SK-N-SH (cell line): ENCODE measurements at regions not wholly inside any gene's neighbourhood (a gene's known extent, or its start where the extent isn't known, plus 50 kb on each side); places are given as distances from the start of the nearest gene placed in this dataset.

Experiments
- CTCF ChIA-PET: fragments of 300-600, 350-600 bp; formaldehyde crosslinking; extraction: SDS; loops from one replicate; lab custom pipeline; 2021; lab: Yijun Ruan, JAX
- POLR2A ChIA-PET: fragments of 350-600 bp; sonication (Branson Sonifier 250); formaldehyde crosslinking; extraction: SDS; loops from one replicate; lab custom pipeline; 2020; ENCODE audit warnings: antibody characterized with exemption, inconsistent platforms; lab: Yijun Ruan, JAX
- DNase-seq: peaks from one replicate; pipeline ENCODE4 v3.0.0; 2012
- H2AFZ ChIP-seq: fragments of 200-600 bp; sonication (generic); 2 replicates; pipeline ENCODE4 v1.8.1; 2016; ENCODE audit warnings: antibody characterized with exemption, mild to moderate bottlenecking, low read depth
- H3F3A ChIP-seq: fragments of 200-600 bp; sonication (generic); replicated peaks from 2 replicates; pipeline ENCODE3; 2016; ENCODE audit warnings: antibody characterized with exemption, mild to moderate bottlenecking; ENCODE audit not compliant: insufficient read depth
- H3K27ac ChIP-seq, 2 experiments: fragments of 200-500 bp in 1 of 2; fragments of 200-600 bp in 1 of 2; sonication (Bioruptor generic) in 1 of 2; sonication (generic), shearing (Covaris generic) in 1 of 2; 2 replicates each; pipeline versions ENCODE4 v1.5.1 to v1.6.1; 2014 to 2016; ENCODE audit warnings: low read depth in 2 of 2, inconsistent platforms in 1 of 2, low read length in 1 of 2, mild to moderate bottlenecking in 1 of 2, mixed read lengths in 1 of 2
- H3K27me3 ChIP-seq: fragments of 200-600 bp; sonication (generic), shearing (Covaris generic); 2 replicates; pipeline ENCODE4 v1.6.1; 2016; ENCODE audit warnings: mixed run types; ENCODE audit not compliant: insufficient read depth
- H3K36me3 ChIP-seq, 2 experiments: fragments of 200-500 bp in 1 of 2; fragments of 200-600 bp in 1 of 2; sonication (Bioruptor generic) in 1 of 2; sonication (generic) in 1 of 2; replicated peaks in 1 of 2; 2 replicates each; pipeline versions ENCODE3 to v1.5.1; 2014 to 2016; ENCODE audit warnings: low read length in 1 of 2, mild to moderate bottlenecking in 1 of 2; ENCODE audit not compliant: insufficient read depth in 2 of 2, control insufficient read depth in 1 of 2
- H3K4me1 ChIP-seq, 2 experiments: fragments of 200-500 bp in 1 of 2; fragments of 200-600 bp in 1 of 2; sonication (Bioruptor generic) in 1 of 2; sonication (generic), shearing (Covaris generic) in 1 of 2; 2 replicates each; pipeline versions ENCODE4 v1.5.1 to v1.6.1; 2014 to 2016; ENCODE audit warnings: low read depth in 1 of 2, low read length in 1 of 2, mixed run types in 1 of 2; ENCODE audit not compliant: insufficient read depth in 2 of 2, control insufficient read depth in 1 of 2
- H3K4me2 ChIP-seq: fragments of 200-600 bp; sonication (generic), shearing (Covaris generic); 2 replicates; pipeline ENCODE4 v1.6.1; 2017; ENCODE audit warnings: mixed run types
- H3K4me3 ChIP-seq, 2 experiments: fragments of 200-500 bp in 1 of 2; fragments of 200-600 bp in 1 of 2; sonication (Bioruptor generic) in 1 of 2; sonication (generic), shearing (Covaris generic) in 1 of 2; 2 replicates each; pipeline versions ENCODE4 v1.5.1 to v1.8.1; 2014 to 2016; ENCODE audit warnings: low read depth in 2 of 2, inconsistent platforms in 1 of 2, low read length in 1 of 2, mild to moderate bottlenecking in 1 of 2, mixed read lengths in 1 of 2, moderate library complexity in 1 of 2
- H3K79me2 ChIP-seq: fragments of 200-600 bp; sonication (generic); 2 replicates; pipeline ENCODE4 v1.8.1; 2017; ENCODE audit warnings: mild to moderate bottlenecking; ENCODE audit not compliant: insufficient read depth
- H3K9ac ChIP-seq: fragments of 200-600 bp; sonication (generic); 2 replicates; pipeline ENCODE4 v1.6.1; 2017; ENCODE audit warnings: mixed run types
- H3K9me2 ChIP-seq: fragments of 200-600 bp; sonication (generic); 2 replicates; pipeline ENCODE4 v1.6.1; 2017; ENCODE audit warnings: mixed run types
- H3K9me3 ChIP-seq: fragments of 200-600 bp; sonication (generic); 2 replicates; pipeline ENCODE4 v1.6.1; 2017; ENCODE audit warnings: mixed run types, mild to moderate bottlenecking, moderate library complexity
- H4K20me1 ChIP-seq: fragments of 200-600 bp; sonication (generic); 2 replicates; pipeline ENCODE4 v1.6.1; 2017; ENCODE audit warnings: mild to moderate bottlenecking, mixed run types; ENCODE audit not compliant: insufficient read depth
- ELF1 ChIP-seq: IDR thresholded peaks from 2 replicates; pipeline ENCODE4 v1.4.0; 2012
- EP300 ChIP-seq, 2 experiments: IDR thresholded peaks; 2 replicates each; pipeline versions ENCODE4 v1.4.0 to v1.6.1; 2012; ENCODE audit warnings: borderline replicate concordance in 1 of 2, low read depth in 1 of 2, low read length in 1 of 2
- FOSL2 ChIP-seq: IDR thresholded peaks from 2 replicates; pipeline ENCODE4 v1.4.0; 2012; ENCODE audit warnings: low read depth, mild to moderate bottlenecking, moderate library complexity, borderline replicate concordance
- FOXJ3 ChIP-seq: sonication (generic); formaldehyde crosslinking; IDR thresholded peaks from 2 replicates; pipeline ENCODE4 v1.5.1; 2020; ENCODE audit warnings: mild to moderate bottlenecking, missing genetic modification reagents
- GABPA ChIP-seq: IDR thresholded peaks from 2 replicates; pipeline ENCODE4 v1.4.0; 2012; ENCODE audit warnings: low read depth, mild to moderate bottlenecking
- GATA2 ChIP-seq: sonication (generic); formaldehyde crosslinking; IDR thresholded peaks from 2 replicates; pipeline ENCODE4 v1.5.0; 2020; ENCODE audit warnings: mild to moderate bottlenecking, missing genetic modification reagents
- MEF2A ChIP-seq: IDR thresholded peaks from 2 replicates; pipeline ENCODE4 v1.4.0; 2012; ENCODE audit warnings: low read depth, borderline replicate concordance
- NFIC ChIP-seq: IDR thresholded peaks from 2 replicates; pipeline ENCODE4 v1.4.0; 2012; ENCODE audit warnings: borderline replicate concordance
- NRF1 ChIP-seq: IDR thresholded peaks from 2 replicates; pipeline ENCODE4 v1.6.1; 2012; ENCODE audit warnings: low read depth, mild to moderate bottlenecking, low read length
- RCOR1 ChIP-seq: fragments of 150-350 bp; IDR thresholded peaks from 2 replicates; pipeline ENCODE4 v1.6.1; 2017; ENCODE audit warnings: antibody characterized with exemption, low read length
- RFX5 ChIP-seq: IDR thresholded peaks from 2 replicates; pipeline ENCODE4 v1.6.1; 2012; ENCODE audit warnings: mild to moderate bottlenecking, improper control_type of control experiment, low read length
- RXRA ChIP-seq: IDR thresholded peaks from 2 replicates; pipeline ENCODE4 v1.4.0; 2012; ENCODE audit warnings: low read depth, mild to moderate bottlenecking, borderline replicate concordance
- SMC3 ChIP-seq: IDR thresholded peaks from 2 replicates; pipeline ENCODE4 v1.6.1; 2012; ENCODE audit warnings: low read depth, low read length, improper control_type of control experiment
- TAF1 ChIP-seq: IDR thresholded peaks from 2 replicates; pipeline ENCODE4 v1.6.1; 2012; ENCODE audit warnings: low read depth, mild to moderate bottlenecking, low read length, moderate library complexity, borderline replicate concordance
- WGBS: methylation state at CpG from one replicate; pipeline ENCODE4 v1.1.6; 2017; ENCODE audit warnings: low lambda C conversion rate; 5-methylcytosine and 5-hydroxymethylcytosine counted together
- TF ChIP-seq, protein P1 (sequence below): IDR thresholded peaks from 2 replicates; pipeline ENCODE4 v1.4.0; 2012; ENCODE audit warnings: low read depth
- TF ChIP-seq, protein P2 (sequence below): fragments of 150-350 bp; IDR thresholded peaks from 2 replicates; pipeline ENCODE4 v1.6.1; 2017; ENCODE audit warnings: antibody characterized with exemption, low read length, low read depth, borderline replicate concordance
- TF ChIP-seq, protein P3 (sequence below): fragments of 200-600 bp; sonication (generic); IDR thresholded peaks from 2 replicates; pipeline ENCODE4 v1.6.1; 2017; ENCODE audit warnings: antibody characterized with exemption, mild to moderate bottlenecking, moderate library complexity
- TF ChIP-seq, protein P4 (sequence below): fragments of 150-350 bp; IDR thresholded peaks from 2 replicates; pipeline ENCODE4 v1.6.1; 2016; ENCODE audit warnings: mild to moderate bottlenecking, low read depth, low read length

DNA sequence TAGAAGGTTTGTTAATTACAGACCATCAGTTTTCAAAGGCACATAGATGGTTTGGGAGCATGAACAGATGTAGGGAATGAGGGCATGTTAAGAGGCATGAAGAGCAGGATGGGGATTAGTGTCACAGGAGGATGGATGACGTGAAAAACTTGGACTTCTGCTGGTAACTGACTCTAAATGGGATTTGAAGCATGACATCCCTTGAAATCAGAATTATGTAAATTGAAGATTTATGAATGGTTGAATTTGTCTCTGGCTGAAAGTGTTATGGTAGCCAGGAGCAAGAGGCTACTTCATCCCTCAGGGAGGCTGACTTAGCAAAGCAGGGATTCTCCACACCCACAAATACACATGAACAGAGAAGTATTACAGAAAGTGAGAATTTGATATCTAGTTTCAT lies 454.6 kb downstream of the MAGEB5 start (continued):
- TF ChIP-seq ELF1 (no peak), RXRA (no peak), GABPA (no peak), EP300 (IDR thresholded peaks at IDR 0.05; ENCODE audit: borderline replicate concordance in 1 of 2, low read depth in 1 of 2, low read length in 1 of 2) (no peak), NRF1 (no peak), GATA2 (CRISPR knock-in tag) (no peak)
- TF ChIP-seq, protein P1, sequence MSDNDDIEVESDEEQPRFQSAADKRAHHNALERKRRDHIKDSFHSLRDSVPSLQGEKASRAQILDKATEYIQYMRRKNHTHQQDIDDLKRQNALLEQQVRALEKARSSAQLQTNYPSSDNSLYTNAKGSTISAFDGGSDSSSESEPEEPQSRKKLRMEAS, result no peak
- TF ChIP-seq, protein P2, sequence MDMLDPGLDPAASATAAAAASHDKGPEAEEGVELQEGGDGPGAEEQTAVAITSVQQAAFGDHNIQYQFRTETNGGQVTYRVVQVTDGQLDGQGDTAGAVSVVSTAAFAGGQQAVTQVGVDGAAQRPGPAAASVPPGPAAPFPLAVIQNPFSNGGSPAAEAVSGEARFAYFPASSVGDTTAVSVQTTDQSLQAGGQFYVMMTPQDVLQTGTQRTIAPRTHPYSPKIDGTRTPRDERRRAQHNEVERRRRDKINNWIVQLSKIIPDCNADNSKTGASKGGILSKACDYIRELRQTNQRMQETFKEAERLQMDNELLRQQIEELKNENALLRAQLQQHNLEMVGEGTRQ, result no peak
- TF ChIP-seq, protein P3, sequence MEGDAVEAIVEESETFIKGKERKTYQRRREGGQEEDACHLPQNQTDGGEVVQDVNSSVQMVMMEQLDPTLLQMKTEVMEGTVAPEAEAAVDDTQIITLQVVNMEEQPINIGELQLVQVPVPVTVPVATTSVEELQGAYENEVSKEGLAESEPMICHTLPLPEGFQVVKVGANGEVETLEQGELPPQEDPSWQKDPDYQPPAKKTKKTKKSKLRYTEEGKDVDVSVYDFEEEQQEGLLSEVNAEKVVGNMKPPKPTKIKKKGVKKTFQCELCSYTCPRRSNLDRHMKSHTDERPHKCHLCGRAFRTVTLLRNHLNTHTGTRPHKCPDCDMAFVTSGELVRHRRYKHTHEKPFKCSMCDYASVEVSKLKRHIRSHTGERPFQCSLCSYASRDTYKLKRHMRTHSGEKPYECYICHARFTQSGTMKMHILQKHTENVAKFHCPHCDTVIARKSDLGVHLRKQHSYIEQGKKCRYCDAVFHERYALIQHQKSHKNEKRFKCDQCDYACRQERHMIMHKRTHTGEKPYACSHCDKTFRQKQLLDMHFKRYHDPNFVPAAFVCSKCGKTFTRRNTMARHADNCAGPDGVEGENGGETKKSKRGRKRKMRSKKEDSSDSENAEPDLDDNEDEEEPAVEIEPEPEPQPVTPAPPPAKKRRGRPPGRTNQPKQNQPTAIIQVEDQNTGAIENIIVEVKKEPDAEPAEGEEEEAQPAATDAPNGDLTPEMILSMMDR, result no peak
- TF ChIP-seq, all 33 proteins: peak for 0

DNA sequence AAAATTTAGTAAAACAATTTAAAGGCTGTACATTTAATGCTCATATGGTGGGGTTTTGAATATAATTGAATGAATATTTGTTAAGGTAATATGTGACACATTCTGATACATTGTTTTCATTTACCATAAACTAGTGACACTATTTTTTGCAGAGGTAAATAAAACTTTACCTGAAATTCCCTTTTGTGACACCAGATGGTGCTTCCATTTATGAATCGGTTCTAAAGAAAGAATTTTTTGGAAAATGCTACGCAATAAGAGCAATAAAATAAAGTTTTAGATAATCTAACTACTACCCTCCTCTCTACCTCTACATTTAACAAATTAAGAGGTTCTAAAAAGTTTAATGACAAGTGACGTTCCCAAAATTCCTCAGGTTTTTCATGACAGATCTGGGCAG lies 448.9 kb downstream of the MAGEB5 start:
- Histone ChIP-seq H3K27me3 (no peaks in the 10 kb centered on the region), H3F3A (no peaks in the 10 kb centered on the region), H3K4me1 (no peaks in the 10 kb centered on the region), H3K4me2 (no peak overlapping the region), H3K79me2 (no peaks in the 10 kb centered on the region), H3K36me3 (no peaks in the 10 kb centered on the region), H3K9me3 (no peaks in the 10 kb centered on the region), H4K20me1 (no peaks in the 10 kb centered on the region), H3K27ac (no peak overlapping the region), H3K9me2 (no peaks in the 10 kb centered on the region), H2AFZ (no peak overlapping the region), H3K4me3 (no peak overlapping the region), H3K9ac (no peak overlapping the region)
- ChIA-PET CTCF (no interaction called here), POLR2A (no interaction called here)
- TF ChIP-seq, protein P3, result peak; percentile 22; the same call in 1 of the 2 replicates
- no peak for TF ChIP-seq NFIC
- 7% methylated on average over 3 of the region's 3 CpGs for WGBS
- no peak for DNase-seq

DNA sequence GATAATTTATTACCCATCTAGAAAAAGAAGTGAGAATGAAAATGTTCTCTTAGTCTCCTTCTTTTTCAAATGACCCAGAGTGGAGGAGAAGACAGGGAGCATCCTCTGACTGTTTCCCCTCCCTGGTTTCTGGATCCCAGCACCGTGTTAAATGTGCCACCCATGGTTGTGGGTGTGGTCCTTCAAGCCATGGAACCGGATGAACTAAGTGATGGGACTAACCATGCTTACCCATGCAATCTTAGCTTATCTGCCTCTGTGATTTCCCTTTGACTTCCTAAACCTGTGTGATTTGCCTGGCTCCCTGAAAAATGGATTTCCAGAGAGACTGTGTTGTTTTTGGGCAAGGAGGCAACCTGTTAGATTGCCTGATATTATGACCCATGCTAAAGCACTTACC lies 437.1 kb downstream of the MAGEB5 start:
- H3K9me3 ChIP-seq, result no peaks in the 10 kb centered on the region
- CTCF ChIA-PET, result interaction anchor here (0.6 to 1.9 kb wide), 8 partner anchors 11 to 533 kb away, joined by 3 to 5 read pairs (median 4); no protein-coding TSS in a partner anchor
- DNase-seq, result no peak
- H3K9me2 ChIP-seq, result no peaks in the 10 kb centered on the region
- H3K4me3 ChIP-seq, result no peak overlapping the region
- no peaks in the 10 kb centered on the region for H3K4me1 ChIP-seq
- H3K36me3 ChIP-seq, result no peaks in the 10 kb centered on the region
- H3K27ac ChIP-seq, result no peak overlapping the region
- H4K20me1 ChIP-seq, result no peaks in the 10 kb centered on the region
- no peaks in the 10 kb centered on the region for H3K79me2 ChIP-seq
- H3K27me3 ChIP-seq, result no peaks in the 10 kb centered on the region
- H2AFZ ChIP-seq, result no peak overlapping the region
- 0% methylated on average over 2 of the region's 2 CpGs for WGBS
- no peak overlapping the region for H3K9ac ChIP-seq
- H3K4me2 ChIP-seq, result no peak overlapping the region
- POLR2A ChIA-PET, result no interaction called here
- H3F3A ChIP-seq, result no peaks in the 10 kb centered on the region
- TF ChIP-seq, protein P4, sequence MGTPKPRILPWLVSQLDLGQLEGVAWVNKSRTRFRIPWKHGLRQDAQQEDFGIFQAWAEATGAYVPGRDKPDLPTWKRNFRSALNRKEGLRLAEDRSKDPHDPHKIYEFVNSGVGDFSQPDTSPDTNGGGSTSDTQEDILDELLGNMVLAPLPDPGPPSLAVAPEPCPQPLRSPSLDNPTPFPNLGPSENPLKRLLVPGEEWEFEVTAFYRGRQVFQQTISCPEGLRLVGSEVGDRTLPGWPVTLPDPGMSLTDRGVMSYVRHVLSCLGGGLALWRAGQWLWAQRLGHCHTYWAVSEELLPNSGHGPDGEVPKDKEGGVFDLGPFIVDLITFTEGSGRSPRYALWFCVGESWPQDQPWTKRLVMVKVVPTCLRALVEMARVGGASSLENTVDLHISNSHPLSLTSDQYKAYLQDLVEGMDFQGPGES, result no peak
- TF ChIP-seq, protein P3, result no peak
- TF ChIP-seq FOSL2, result no peak
- TF ChIP-seq SMC3, result no peak
- TF ChIP-seq TAF1, result no peak
- TF ChIP-seq MEF2A, result no peak
- no peak for TF ChIP-seq FOXJ3 (CRISPR knock-in tag)
- no peak for TF ChIP-seq NFIC
- TF ChIP-seq RCOR1, result no peak
- TF ChIP-seq RFX5, result no peak
